HG02678 (cell line): ENCODE measurements at regions not wholly inside any gene's neighbourhood (a gene's known extent, or its start where the extent isn't known, plus 50 kb on each side); places are given as distances from the start of the nearest gene placed in this dataset.

ENCODE experiments used
- ATAC-seq: cut with Tn5 transposase; IDR thresholded peaks from one replicate; pipeline ENCODE4 v1.9.1; 2021; ENCODE audit warnings: mild to moderate bottlenecking, moderate library complexity; ENCODE audit not compliant: unreplicated experiment

GRCh38 chr18:43570593-43570992 lies 293.3 kb upstream of the SYT4 start:
- no peak for ATAC-seq

DNA sequence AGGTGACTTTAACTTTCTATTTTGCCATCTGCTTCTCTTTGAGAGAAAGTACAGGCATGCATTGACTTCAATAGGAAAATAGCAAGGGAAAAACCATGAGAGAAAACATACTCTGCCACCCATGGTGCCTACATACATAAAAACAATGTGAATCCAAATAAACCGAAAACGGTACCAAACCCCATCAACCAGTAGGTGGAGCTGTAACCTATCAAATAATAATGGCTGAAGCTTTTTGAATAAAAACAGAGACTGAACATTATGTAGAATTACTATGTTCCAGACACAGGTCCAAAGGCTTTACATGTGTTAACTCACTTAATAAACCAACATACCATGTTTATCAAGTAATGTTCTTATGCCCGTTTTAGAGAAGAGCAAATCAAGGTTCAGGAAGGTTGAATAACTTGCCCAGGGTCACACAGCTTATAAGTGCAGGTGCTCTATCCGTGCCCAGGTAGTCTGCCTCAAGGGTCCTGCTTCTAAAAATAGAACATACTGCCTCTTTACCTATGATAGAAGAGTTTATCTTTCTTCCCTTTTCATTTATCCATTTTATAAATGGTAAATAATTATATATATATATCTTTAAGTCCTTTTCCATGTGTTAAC lies 293.9 kb upstream of the SYT4 start:
- ATAC-seq = peak; percentile 65

DNA sequence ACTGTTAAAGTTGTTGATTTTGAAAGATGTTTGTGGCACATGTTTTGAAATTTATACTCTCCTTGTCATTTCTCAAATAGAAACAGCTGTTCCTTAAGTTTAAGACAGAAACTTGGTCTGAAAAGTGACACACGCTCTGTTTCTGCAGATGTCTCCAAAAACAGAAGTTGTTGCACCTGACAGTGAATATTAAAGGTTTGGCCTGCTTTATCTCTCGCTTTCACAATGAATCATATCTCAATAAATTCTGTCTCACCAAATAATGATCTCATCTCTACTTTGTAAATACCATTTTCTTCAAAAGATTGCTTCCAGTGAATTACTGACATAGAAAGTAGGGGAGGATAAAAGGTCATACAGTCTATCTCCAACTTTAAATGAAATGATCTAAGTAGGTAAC lies 294.9 kb upstream of the SYT4 start:
- no peak for ATAC-seq

- ATAC-seq = no peak
Measured at GRCh38 chr18:43574974-43575373, 297.7 kb upstream of the SYT4 start.

- ATAC-seq = no peak
Measured at GRCh38 chr18:43578211-43578610, 300.9 kb upstream of the SYT4 start.

DNA sequence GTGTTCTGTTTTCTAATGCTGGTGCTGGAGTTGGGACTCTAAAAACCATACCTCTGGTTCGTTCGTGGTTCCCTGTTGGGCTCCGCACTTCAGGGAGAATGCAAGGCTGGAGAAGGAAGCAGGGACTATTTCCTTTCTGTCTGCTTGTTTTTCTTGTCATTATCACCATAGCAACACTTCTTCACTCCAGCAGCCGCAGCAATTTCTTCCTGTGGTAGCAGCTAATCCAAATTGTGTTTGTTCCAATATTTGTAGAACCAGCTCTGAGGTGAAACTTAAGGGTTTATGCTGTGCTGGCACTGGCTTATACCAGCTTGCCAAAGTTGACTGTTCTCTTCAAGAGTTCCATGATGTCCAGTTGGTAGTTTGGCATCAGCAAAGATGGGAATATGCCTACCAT lies 301.4 kb upstream of the SYT4 start:
- ATAC-seq = no peak

- ATAC-seq = no peak
Measured at GRCh38 chr18:43581936-43582519, 304.7 kb upstream of the SYT4 start.

GRCh38 chr18:43587538-43588153 lies 310.4 kb upstream of the SYT4 start:
- peak; percentile 71 for ATAC-seq

- ATAC-seq = no peak
Measured at GRCh38 chr18:43588838-43589237, 311.5 kb upstream of the SYT4 start.

DNA sequence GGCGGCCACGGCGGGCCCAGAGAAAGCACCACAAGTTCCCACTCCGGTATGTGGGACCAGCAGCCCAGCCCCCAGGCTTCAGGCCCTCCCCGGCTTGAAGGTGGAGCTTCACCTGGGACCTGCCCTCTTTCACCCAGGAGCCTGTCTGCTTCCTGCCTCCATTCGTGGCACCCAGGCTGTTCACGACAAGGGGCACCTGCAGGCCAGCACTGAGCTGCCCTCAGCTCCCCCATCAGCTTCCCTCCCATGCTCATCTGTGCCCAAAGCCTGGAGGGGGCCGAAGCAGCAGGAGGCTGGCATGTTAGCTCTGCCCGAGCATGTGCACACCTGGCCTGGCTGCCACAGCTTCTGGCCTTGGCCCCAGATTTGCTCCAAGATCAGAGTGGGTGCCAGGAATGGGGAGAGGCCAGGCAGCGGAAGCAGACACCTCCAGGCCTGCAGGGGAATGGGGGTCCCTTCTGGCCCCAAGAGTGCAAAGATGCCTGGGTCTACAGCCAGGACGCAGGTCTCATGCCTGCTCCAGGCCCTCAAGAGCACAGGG lies 312.4 kb upstream of the SYT4 start:
- no peak for ATAC-seq

GRCh38 chr18:43590182-43590903 lies 313.1 kb upstream of the SYT4 start:
- ATAC-seq = no peak

- no peak for ATAC-seq
Measured at GRCh38 chr18:43592269-43592668, 315.0 kb upstream of the SYT4 start.

- ATAC-seq = peak; percentile 76
Measured at GRCh38 chr18:43596105-43596712, 318.9 kb upstream of the SYT4 start.

DNA sequence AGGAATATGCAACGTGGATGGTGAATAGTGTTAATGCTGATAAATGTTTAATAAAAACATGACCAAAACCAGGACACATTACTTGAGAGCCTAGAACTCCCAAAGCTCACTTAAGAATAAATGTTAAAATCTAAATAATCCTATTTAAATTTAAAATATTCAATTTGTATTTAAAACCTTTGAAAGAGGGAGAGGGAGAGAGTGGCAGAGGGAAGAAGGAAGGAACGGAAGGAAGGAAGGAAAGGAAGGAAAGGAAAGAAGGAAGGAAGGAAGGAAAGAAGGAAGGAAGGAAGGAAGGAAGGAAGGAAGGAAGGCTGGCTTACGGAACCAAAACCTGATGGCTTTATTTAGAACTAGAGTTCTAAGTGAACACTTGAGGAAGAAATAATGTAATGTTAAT lies 324.1 kb upstream of the SYT4 start:
- ATAC-seq = no peak

DNA sequence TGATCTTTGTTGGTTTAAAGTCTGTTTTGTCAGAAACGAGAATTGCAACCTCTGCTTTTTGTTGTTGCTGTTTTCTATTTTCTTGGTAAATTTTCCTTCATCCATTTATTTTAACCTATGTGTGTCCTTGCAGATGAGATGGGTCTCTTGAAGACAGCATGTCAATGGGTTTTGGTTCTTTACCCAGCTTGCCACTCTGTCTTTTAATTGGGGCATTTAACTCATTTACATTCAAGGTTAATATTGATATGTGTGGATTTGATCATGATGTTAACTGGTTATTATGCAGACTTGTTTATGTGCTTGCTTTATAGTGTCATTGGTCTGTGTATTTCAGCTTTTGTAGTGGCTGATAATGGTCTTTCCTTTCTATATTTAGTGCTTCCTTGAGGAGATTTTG lies 327.9 kb upstream of the SYT4 start:
- ATAC-seq = no peak

DNA sequence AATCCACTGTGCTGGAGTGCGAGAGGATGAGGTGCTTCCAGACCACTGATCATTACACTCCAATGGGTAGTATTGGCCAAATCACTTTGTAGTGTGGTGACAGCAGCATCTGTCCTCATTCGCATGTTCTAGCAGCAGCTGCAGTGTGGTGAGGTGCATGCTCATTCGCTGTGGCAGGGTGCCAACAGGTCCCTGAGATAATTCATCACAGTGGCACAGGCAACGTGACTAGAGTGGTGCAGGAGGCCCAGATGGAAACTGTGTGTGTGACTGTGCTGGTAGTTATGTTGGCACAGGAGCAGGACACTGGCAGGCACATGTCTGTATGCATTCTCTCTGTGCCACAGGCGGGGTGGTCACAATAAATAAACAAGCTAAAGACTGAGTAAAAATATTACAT lies 329.5 kb upstream of the SYT4 start:
- ATAC-seq = no peak

DNA sequence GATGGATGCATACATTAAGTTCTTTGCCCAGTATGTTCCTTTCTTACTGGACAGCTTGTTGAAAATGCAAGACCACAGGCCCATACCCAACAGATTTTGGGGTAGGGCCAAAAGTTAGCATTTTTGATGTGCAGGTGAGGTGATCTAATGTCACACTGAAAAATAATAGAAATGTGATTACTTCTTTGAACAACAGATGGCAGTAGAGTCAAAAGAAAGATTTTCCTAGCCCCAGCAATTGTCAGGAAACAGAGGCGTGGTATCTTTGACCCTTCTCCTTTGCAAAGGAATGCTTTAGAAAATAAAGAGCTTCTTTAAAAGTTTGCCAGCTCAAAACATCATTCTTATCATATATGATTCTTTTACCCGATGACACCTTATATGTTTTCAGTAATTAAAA lies 343.6 kb upstream of the SYT4 start:
- peak; percentile 72 for ATAC-seq

- no peak for ATAC-seq
Measured at GRCh38 chr18:43622024-43622423, 344.7 kb upstream of the SYT4 start.

DNA sequence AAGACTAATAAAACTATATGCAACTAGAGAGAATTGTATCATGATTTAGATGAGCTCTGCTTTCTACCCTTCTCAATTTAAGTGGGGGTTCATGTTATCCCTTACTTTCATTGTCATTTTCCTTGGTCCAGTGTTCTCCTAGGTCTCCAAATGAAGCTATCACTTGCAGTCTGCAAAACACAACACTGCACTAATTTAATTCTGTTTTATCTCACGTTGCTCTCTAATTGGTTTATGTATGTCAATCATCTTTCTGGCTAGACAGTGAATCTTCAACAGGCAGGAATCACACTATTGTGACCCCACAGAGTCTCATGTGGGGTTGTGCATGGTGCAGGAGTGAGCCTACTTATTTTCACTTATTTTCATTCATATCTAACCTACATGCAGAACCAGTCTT lies 348.3 kb upstream of the SYT4 start:
- no peak for ATAC-seq

- no peak for ATAC-seq
Measured at GRCh38 chr18:43627848-43628530, 350.7 kb upstream of the SYT4 start.

GRCh38 chr18:43634994-43635393 lies 357.7 kb upstream of the SYT4 start:
- no peak for ATAC-seq
